Gastroesophageal sphincter (tissue), 3 donors: ENCODE measurements at regions not wholly inside any gene's neighbourhood (a gene's known extent, or its start where the extent isn't known, plus 50 kb on each side); places are given as distances from the start of the nearest gene placed in this dataset.

ENCODE experiments used
- CTCF ChIP-seq, 4 experiments: fragments of 200-600 bp in 2 of 4; fragments of 450-650 bp in 2 of 4; sonication (generic) in 1 of 4; IDR thresholded peaks; one replicate each; pipeline ENCODE4 v1.5.1; 2017 to 2019; ENCODE audit warnings: antibody characterized with exemption in 4 of 4, mild to moderate bottlenecking in 2 of 4, moderate library complexity in 2 of 4
- EP300 ChIP-seq: sonication (generic); formaldehyde crosslinking; IDR thresholded peaks from one replicate; pipeline ENCODE4 v1.6.1; 2017; ENCODE audit warnings: antibody characterized with exemption, mild to moderate bottlenecking
- POLR2A ChIP-seq, 2 donors: fragments of 450-650 bp; IDR thresholded peaks; one replicate each; pipeline ENCODE4 v1.6.1; 2017; ENCODE audit warnings: antibody characterized with exemption in 2 of 2, mild to moderate bottlenecking in 2 of 2, moderate library complexity in 1 of 2
- POLR2AphosphoS5 ChIP-seq: sonication (generic); formaldehyde crosslinking; IDR thresholded peaks from one replicate; pipeline ENCODE4 v1.6.1; 2017; ENCODE audit warnings: antibody characterized with exemption

DNA sequence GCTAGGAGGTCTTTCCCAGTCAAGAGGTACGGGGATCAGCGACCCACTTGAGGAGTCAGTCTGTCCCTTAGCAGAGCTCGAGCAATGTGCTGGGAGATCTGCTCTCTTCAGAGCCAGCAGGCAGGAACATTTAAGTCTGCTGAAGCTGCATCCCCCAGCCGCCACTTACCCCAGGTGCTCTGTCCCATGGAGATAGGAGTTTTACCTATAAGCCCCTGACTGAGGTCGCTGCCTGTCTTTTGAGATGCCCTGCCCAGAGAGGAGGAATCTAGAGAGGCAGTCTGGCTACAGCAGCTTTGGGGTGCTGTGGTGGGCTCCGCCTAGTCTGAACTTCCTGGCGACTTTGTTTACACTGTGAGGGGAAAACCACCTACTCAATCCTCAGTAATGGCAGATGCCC is 874.9 kb upstream of the FLRT2 start:
- TF ChIP-seq POLR2A (IDR thresholded peaks at IDR 0.05): no peak
- no peak for TF ChIP-seq CTCF (IDR thresholded peaks at IDR 0.05)
- no peak for TF ChIP-seq POLR2AphosphoS5
- TF ChIP-seq EP300: no peak
